LHCN-M2 (cell line): ENCODE measurements at regions not wholly inside any gene's neighbourhood (a gene's known extent, or its start where the extent isn't known, plus 50 kb on each side); places are given as distances from the start of the nearest gene placed in this dataset.

Experiments used
- DNase-seq: peaks from one replicate; pipeline ENCODE4 v3.0.0-alpha.2; 2012; ENCODE audit warnings: low read depth

DNA sequence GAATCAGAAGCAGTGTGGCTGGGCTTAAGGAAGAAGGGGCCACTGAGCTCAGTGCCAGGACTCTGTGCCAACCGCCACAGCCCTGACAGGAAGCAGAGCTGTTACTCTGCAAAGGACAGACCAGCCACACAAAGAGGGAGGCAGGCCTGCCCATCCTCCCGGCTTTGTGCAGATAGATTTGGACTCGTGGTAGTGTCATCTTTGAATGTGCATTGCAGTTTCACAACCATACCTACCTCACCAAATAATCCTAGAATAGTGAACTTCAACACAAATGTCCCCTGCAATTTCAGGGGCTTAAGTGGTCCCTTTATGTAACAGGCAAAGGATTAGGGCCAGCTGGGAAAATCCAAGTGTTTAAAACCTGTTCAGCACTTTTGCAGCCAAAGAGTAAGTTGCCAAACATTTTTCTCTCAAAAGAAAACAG, 55.1 kb upstream of the CLDN10 start:
- DNase-seq: no peak

DNA sequence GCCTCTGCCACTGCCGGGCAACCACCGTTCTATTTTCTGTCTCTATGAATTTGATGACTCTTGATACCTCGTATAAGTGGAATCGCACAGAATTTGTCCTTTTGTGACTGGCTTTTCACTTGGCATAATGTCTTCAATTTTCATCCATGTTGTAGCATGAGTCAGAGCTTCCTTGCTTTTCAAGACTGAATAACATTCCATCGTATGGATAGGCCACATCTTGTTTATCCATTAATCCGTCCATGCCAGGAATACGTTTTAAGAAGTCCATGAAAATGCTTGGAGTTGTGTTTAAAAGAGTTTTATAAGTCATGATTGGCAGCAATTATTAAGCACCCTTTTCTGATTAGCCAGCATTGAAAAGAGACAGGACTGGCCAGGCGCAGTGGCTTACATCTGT, 53.6 kb upstream of the CLDN10 start:
- DNase-seq: no peak

DNA sequence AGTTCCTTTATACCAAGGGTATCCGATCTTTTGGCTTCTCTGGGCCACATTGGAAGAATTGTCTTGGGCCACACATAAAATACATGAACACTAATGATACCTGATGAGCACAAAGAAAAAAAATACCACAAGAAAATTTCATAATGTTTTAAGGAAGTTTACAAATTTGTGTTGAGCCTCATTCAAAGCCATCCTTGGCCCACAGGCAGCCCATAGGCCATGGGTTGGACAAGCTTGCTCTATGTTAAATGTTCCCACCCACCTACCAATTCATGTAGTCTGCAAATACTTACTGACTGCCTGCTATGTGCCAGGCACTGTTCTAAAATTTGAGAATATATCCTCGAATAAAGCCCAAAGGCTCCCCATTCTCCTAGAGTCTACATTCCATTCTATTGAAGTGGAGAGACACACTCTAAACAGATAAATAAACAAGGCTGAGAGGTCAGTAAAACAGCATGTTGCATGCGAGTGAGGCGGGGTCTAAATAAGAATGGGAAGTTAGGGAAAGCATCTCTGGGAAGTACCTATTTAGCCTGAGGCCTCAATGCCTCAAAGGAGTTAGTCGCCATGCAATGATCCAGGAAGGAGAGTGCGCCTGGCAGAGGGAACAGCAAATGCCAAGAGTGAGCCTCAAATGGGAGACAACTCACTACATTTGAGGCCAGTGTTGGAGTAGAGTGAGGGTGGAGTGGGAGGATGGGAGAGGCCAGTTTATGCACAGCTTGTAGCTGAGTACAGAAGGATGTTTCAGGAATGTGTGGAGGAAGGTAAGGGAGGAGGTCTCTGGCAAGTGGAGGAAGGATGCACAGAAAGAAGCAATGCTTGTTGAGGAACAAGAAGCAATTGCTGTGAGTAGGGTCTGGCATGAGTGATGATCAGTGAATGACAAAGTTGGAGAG, 52.5 kb upstream of the CLDN10 start:
- no peak for DNase-seq

DNA sequence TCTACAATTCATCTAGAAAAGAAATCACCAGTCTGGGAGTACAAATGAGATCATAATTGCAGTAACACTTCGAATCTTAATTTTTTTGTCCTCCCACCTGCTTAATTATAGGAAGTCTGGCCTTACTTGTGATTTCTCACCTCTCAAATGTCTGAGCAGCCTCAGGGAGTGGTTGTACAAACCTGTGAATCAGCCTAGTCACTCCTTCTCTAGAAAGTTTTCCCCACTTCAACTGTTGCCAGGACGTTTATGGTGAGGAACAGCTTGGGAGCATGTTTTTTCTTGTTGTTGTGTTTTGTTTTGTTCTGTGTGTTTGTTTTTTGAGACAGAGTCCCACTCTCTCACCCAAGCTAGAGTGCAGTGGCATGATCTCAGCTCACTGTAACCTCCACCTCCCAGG, 50.3 kb upstream of the CLDN10 start:
- no peak for DNase-seq
